Fibroblast of the aortic adventitia (primary cell): ENCODE measurements at regions not wholly inside any gene's neighbourhood (a gene's known extent, or its start where the extent isn't known, plus 50 kb on each side); places are given as distances from the start of the nearest gene placed in this dataset.
"Not testable (repeated sequence)": the region's sequence is repeated elsewhere in the genome, so short reads cannot be mapped to it uniquely, and the experiment has no call there.

Experiments
- DNase-seq: peaks from one replicate; pipeline ENCODE4 v3.0.0-alpha.2; 2010; ENCODE audit warnings: low read depth
- H3K4me3 ChIP-seq: 2 replicates; pipeline ENCODE4 v1.5.1; 2011; ENCODE audit warnings: low read depth, mild to moderate bottlenecking, control low read depth, low read length, moderate library complexity
- CTCF ChIP-seq: IDR thresholded peaks from 2 replicates; pipeline ENCODE4 v1.5.1; 2011; ENCODE audit warnings: mild to moderate bottlenecking, low read length, control low read depth, inconsistent platforms; ENCODE audit not compliant: insufficient read depth

GRCh38 chr10:64041185-64041988, 520.2 kb downstream of the REEP3 start:
- DNase-seq, result peak; percentile 76
- TF ChIP-seq CTCF, result peak; percentile 97
- H3K4me3 ChIP-seq, result peak overlapping the region; percentile 42

GRCh38 chr10:64041989-64042490, 520.8 kb downstream of the REEP3 start:
- no peak overlapping the region for H3K4me3 ChIP-seq
- no peak for DNase-seq
- no peak for TF ChIP-seq CTCF

- TF ChIP-seq CTCF, result no peak
- DNase-seq, result no peak
- no peak overlapping the region for H3K4me3 ChIP-seq
Measured at GRCh38 chr10:64044098-64044497, 522.9 kb downstream of the REEP3 start.

- DNase-seq, H3K4me3 ChIP-seq: not testable (repeated sequence)
Measured at GRCh38 chr10:64044957-64045632, 523.9 kb downstream of the REEP3 start.

- TF ChIP-seq CTCF, result no peak
- no peak overlapping the region for H3K4me3 ChIP-seq
- no peak for DNase-seq
Measured at GRCh38 chr10:64054392-64054791, 533.2 kb downstream of the REEP3 start.

- no peak overlapping the region for H3K4me3 ChIP-seq
- DNase-seq, result no peak
- no peak for TF ChIP-seq CTCF
Measured at GRCh38 chr10:64059884-64060283, 538.7 kb downstream of the REEP3 start.

- DNase-seq, result no peak
- TF ChIP-seq CTCF, result no peak
- H3K4me3 ChIP-seq, result no peak overlapping the region
Measured at GRCh38 chr10:64060389-64060788, 539.2 kb downstream of the REEP3 start.
